Naive thymus-derived CD4-positive, alpha-beta T cell (primary cell): ENCODE measurements at regions not wholly inside any gene's neighbourhood (a gene's known extent, or its start where the extent isn't known, plus 50 kb on each side); places are given as distances from the start of the nearest gene placed in this dataset.

Experiments used
- ATAC-seq: fragments of 150-1000 bp; cut with Tn5 transposase; 2 replicates; pipeline ENCODE4 v1.10.0; 2021; ENCODE audit warnings: mild to moderate bottlenecking, moderate library complexity
- CTCF ChIA-PET: fragments of 350-600 bp; sonication (Branson Sonifier 250); formaldehyde crosslinking; loops from one replicate; lab custom pipeline; 2021; ENCODE audit warnings: antibody characterized with exemption; lab: Charles Lee
- POLR2A ChIA-PET: fragments of 350-600 bp; sonication (Branson Sonifier 250); formaldehyde crosslinking; loops from one replicate; lab custom pipeline; 2021; ENCODE audit warnings: antibody characterized with exemption, inconsistent platforms; lab: Charles Lee
- DNase-seq, 9 donors: peaks; one replicate each; pipeline versions ENCODE4 v3.0.0 to v3.0.0-alpha.2; 2020 to 2022; ENCODE audit warnings: mixed read lengths in 1 of 9
- H3K27ac ChIP-seq: one replicate; pipeline ENCODE4 v1.7.0; 2013; ENCODE audit warnings: mild to moderate bottlenecking, low read depth, low read length, moderate library complexity
- H3K27me3 ChIP-seq, 2 donors: one replicate each; pipeline ENCODE4 v1.7.0; 2013; ENCODE audit warnings: low read length in 2 of 2, mild to moderate bottlenecking in 2 of 2, moderate library complexity in 2 of 2; ENCODE audit not compliant: control insufficient read depth in 2 of 2, insufficient read depth in 2 of 2
- H3K36me3 ChIP-seq, 3 experiments: 1 replicate in 2 of 3; 2 replicates in 1 of 3; pipeline ENCODE4 v1.7.0; 2013; ENCODE audit warnings: low read length in 3 of 3, mild to moderate bottlenecking in 3 of 3, moderate library complexity in 1 of 3; ENCODE audit not compliant: insufficient read depth in 3 of 3, control insufficient read depth in 2 of 3
- H3K4me1 ChIP-seq, 2 donors: one replicate each; pipeline ENCODE4 v1.7.0; 2013; ENCODE audit warnings: low read length in 2 of 2, mild to moderate bottlenecking in 2 of 2, moderate library complexity in 1 of 2; ENCODE audit not compliant: control insufficient read depth in 2 of 2, insufficient read depth in 2 of 2
- H3K4me3 ChIP-seq: 2 replicates; pipeline ENCODE4 v1.7.0; 2013; ENCODE audit warnings: mild to moderate bottlenecking, low read length
- H3K9me3 ChIP-seq, 3 experiments: 1 replicate in 2 of 3; 2 replicates in 1 of 3; pipeline ENCODE4 v1.7.0; 2013; ENCODE audit warnings: low read length in 3 of 3; ENCODE audit not compliant: control insufficient read depth in 2 of 3
- H3K27ac Mint-ChIP-seq, 9 donors: one replicate each; pipeline ENCODE4 v1.8.0; 2020 to 2022; ENCODE audit warnings: mixed read lengths in 9 of 9, mild to moderate bottlenecking in 8 of 9, moderate library complexity in 5 of 9, inconsistent platforms in 2 of 9
- H3K27me3 Mint-ChIP-seq, 5 donors: one replicate each; pipeline ENCODE4 v1.8.0; 2021 to 2022; ENCODE audit warnings: mixed read lengths in 5 of 5, mild to moderate bottlenecking in 1 of 5
- H3K36me3 Mint-ChIP-seq, 5 donors: one replicate each; pipeline ENCODE4 v1.8.0; 2020 to 2022; ENCODE audit warnings: mixed read lengths in 5 of 5, mild to moderate bottlenecking in 3 of 5, inconsistent platforms in 1 of 5
- H3K4me1 Mint-ChIP-seq, 7 donors: one replicate each; pipeline ENCODE4 v1.8.0; 2020 to 2022; ENCODE audit warnings: mixed read lengths in 7 of 7, mild to moderate bottlenecking in 3 of 7, inconsistent platforms in 1 of 7
- H3K4me3 Mint-ChIP-seq, 10 donors: one replicate each; pipeline ENCODE4 v1.8.0; 2020 to 2022; ENCODE audit warnings: mild to moderate bottlenecking in 10 of 10, mixed read lengths in 10 of 10, moderate library complexity in 6 of 10, inconsistent platforms in 2 of 10
- H3K9me3 Mint-ChIP-seq, 11 donors: one replicate each; pipeline ENCODE4 v1.8.0; 2020 to 2022; ENCODE audit warnings: mixed read lengths in 11 of 11, mild to moderate bottlenecking in 4 of 11, inconsistent platforms in 1 of 11, moderate library complexity in 1 of 11
- intact Hi-C, 2 donors: fragments of 100-400 bp; cut with micrococcal nuclease; formaldehyde crosslinking; loops; one replicate each; pipeline ENCODE4 v1.15.1; 2023

GRCh38 chr7:145779140-145779539 is 337.5 kb upstream of the CNTNAP2 start:
- Mint-ChIP-seq H3K36me3 (no peaks in the 10 kb centered on the region), H3K4me1 (no peaks in the 10 kb centered on the region), H3K9me3 (peaks cover 0 to 3% (median 0%) of the 10 kb centered on the region in 11 donors), H3K27ac (no peak overlapping the region), H3K27me3 (no peaks in the 10 kb centered on the region), H3K4me3 (no peak overlapping the region)
- Histone ChIP-seq H3K4me1 (no peaks in the 10 kb centered on the region), H3K36me3 (no peaks in the 10 kb centered on the region), H3K27ac (no peak overlapping the region), H3K9me3 (no peaks in the 10 kb centered on the region), H3K27me3 (no peaks in the 10 kb centered on the region), H3K4me3 (no peak overlapping the region)
- ChIA-PET CTCF (no interaction called here), POLR2A (no interaction called here)
- DNase-seq, result no peak
- intact Hi-C loops, result no loop called here
- ATAC-seq, result no peak

GRCh38 chr7:145774777-145775176 is 341.8 kb upstream of the CNTNAP2 start:
- Histone ChIP-seq H3K9me3 (no peaks in the 10 kb centered on the region), H3K27me3 (no peaks in the 10 kb centered on the region), H3K36me3 (no peaks in the 10 kb centered on the region), H3K27ac (no peak overlapping the region), H3K4me1 (no peaks in the 10 kb centered on the region), H3K4me3 (no peak overlapping the region)
- Mint-ChIP-seq H3K4me1 (no peaks in the 10 kb centered on the region), H3K27ac (no peak overlapping the region), H3K9me3 (peaks cover 0 to 17% (median 0%) of the 10 kb centered on the region in 11 donors), H3K4me3 (no peak overlapping the region), H3K27me3 (no peaks in the 10 kb centered on the region), H3K36me3 (no peaks in the 10 kb centered on the region)
- ATAC-seq (no peak), DNase-seq (no peak)
- CTCF ChIA-PET, result no interaction called here
- POLR2A ChIA-PET, result no interaction called here
- intact Hi-C loops, result no loop called here

DNA sequence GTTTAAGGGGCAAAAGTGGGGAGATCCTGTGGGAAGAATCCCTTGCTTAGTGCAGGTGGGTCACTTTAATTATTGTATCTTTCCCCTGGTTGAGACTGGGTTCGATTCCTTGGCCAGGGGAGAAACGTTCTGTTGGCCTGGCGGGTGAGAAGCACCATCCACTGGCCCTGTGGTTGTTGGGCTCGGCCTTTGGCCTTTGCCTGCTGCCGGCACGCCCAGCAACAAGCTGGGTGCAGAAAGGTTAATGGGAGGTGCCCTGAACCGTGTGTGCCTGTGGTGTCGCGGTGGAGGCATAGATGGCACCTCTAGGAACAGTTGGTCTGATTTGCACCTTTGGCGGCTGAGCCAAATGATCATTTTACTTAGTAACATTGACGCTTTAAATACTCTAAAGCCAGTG is 363.6 kb upstream of the CNTNAP2 start:
- POLR2A ChIA-PET, result no interaction called here
- no peak for DNase-seq
- ATAC-seq, result no peak

DNA sequence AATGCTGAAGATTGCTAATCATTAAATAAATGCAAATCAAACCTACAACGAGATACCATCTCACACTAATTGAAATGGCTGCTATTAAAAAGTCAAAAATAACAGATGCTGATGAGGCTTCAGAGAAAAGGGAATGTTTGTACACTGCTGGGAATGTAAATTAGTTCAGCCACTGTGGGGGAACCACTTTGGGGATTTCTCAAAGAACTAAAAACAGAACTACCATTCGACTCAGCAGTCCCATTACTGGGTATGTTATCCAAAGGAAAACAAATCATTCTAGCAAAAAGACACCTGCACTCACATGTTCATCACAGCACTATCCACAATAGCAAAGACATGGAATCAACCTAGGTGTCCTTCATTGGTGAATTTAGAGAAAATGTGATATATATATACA is 379.0 kb upstream of the CNTNAP2 start:
- no peaks in the 10 kb centered on the region for H3K36me3 ChIP-seq
- no peak for ATAC-seq
- intact Hi-C loops, result no loop called here
- no peak overlapping the region for H3K4me3 Mint-ChIP-seq
- ChIA-PET POLR2A (no interaction called here), CTCF (no interaction called here)
- H3K27me3 ChIP-seq, result no peaks in the 10 kb centered on the region
- H3K9me3 ChIP-seq, result peaks cover 0 to 3% (median 0%) of the 10 kb centered on the region in 3 experiments
- H3K27ac ChIP-seq, result no peak overlapping the region
- no peaks in the 10 kb centered on the region for H3K4me1 Mint-ChIP-seq
- no peak overlapping the region for H3K4me3 ChIP-seq
- no peaks in the 10 kb centered on the region for H3K27me3 Mint-ChIP-seq
- H3K36me3 Mint-ChIP-seq, result no peaks in the 10 kb centered on the region
- H3K9me3 Mint-ChIP-seq, result peaks cover 0 to 7% (median 2%) of the 10 kb centered on the region in 11 donors
- H3K4me1 ChIP-seq, result no peaks in the 10 kb centered on the region
- no peak for DNase-seq
- no peak overlapping the region for H3K27ac Mint-ChIP-seq

More for the DNA sequence above, 363.6 kb upstream of the CNTNAP2 start:
- Mint-ChIP-seq H3K9me3 (peaks cover 0 to 28% (median 11%) of the 10 kb centered on the region in 11 donors), H3K27me3 (no peaks in the 10 kb centered on the region), H3K27ac (no peak overlapping the region), H3K4me1 (no peaks in the 10 kb centered on the region), H3K36me3 (no peaks in the 10 kb centered on the region), H3K4me3 (no peak overlapping the region)
- intact Hi-C loops, result no loop called here
- H3K27ac ChIP-seq, result no peak overlapping the region
- H3K4me1 ChIP-seq, result no peaks in the 10 kb centered on the region
- CTCF ChIA-PET, result no interaction called here
- H3K36me3 ChIP-seq, result no peaks in the 10 kb centered on the region
- no peak overlapping the region for H3K4me3 ChIP-seq
- peaks cover 0 to 5% (median 0%) of the 10 kb centered on the region in 3 experiments for H3K9me3 ChIP-seq
- H3K27me3 ChIP-seq, result no peaks in the 10 kb centered on the region

- Mint-ChIP-seq H3K27ac (no peak overlapping the region), H3K4me1 (no peaks in the 10 kb centered on the region), H3K27me3 (no peaks in the 10 kb centered on the region), H3K9me3 (peaks cover 0 to 8% (median 4%) of the 10 kb centered on the region in 11 donors), H3K4me3 (no peak overlapping the region), H3K36me3 (no peaks in the 10 kb centered on the region)
- Histone ChIP-seq H3K4me3 (no peak overlapping the region), H3K9me3 (peaks cover 0 to 3% (median 0%) of the 10 kb centered on the region in 3 experiments), H3K4me1 (no peaks in the 10 kb centered on the region), H3K36me3 (no peaks in the 10 kb centered on the region), H3K27ac (no peak overlapping the region), H3K27me3 (no peaks in the 10 kb centered on the region)
- intact Hi-C loops, result no loop called here
- DNase-seq (no peak), ATAC-seq (no peak)
- POLR2A ChIA-PET, result no interaction called here
- CTCF ChIA-PET, result interaction anchor here (0.6 kb wide), 1 partner anchor 11 kb away, joined by 4 read pairs; no protein-coding TSS in a partner anchor
Observed at GRCh38 chr7:145735061-145735460, 381.5 kb upstream of the CNTNAP2 start.

DNA sequence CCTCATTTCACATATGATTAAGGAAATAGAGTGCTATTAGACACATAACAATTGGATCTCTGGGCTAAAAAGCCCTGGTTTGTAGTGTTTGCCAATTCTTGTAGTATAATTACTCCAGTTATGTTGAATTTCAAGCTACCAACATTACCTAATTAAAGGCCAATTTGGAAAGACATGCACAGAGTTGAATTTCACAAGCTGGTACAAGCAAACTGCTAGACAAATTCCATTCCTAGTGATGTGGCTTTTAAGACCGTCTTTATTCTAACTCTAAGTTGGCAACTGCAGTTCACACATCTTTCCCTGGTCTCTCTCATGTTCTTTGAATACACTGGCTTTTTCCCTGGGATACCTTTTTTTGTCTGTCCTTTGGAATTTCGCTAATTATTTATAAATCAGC is 384.1 kb upstream of the CNTNAP2 start:
- Histone ChIP-seq H3K4me3 (no peak overlapping the region), H3K9me3 (no peaks in the 10 kb centered on the region), H3K36me3 (no peaks in the 10 kb centered on the region), H3K27ac (no peak overlapping the region), H3K27me3 (no peaks in the 10 kb centered on the region), H3K4me1 (no peaks in the 10 kb centered on the region)
- H3K36me3 Mint-ChIP-seq, result no peaks in the 10 kb centered on the region
- no peaks in the 10 kb centered on the region for H3K4me1 Mint-ChIP-seq
- DNase-seq, result no peak
- H3K9me3 Mint-ChIP-seq, result peaks cover 0 to 14% (median 2%) of the 10 kb centered on the region in 11 donors
- ChIA-PET CTCF (no interaction called here), POLR2A (no interaction called here)
- no peak overlapping the region for H3K27ac Mint-ChIP-seq
- no peak for ATAC-seq
- H3K4me3 Mint-ChIP-seq, result no peak overlapping the region
- intact Hi-C loops, result no loop called here
- H3K27me3 Mint-ChIP-seq, result no peaks in the 10 kb centered on the region

DNA sequence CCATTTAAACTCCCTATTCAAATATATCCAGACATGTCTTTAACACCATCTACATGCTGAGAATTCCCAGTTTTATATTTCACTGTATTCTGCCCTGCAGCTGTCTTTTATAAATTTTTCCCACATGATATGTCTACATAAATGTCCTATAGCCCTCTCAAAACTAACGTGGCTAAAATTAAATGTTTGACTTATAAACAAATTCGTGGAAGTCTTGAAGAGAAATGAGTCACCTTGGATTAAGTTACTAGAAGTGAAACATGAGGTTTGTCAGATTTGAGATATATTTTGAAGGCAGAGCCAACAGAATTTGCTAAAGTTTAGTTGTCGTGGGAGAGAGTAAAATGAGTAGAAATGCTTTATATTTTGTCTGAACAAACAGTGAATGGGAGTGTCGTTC is 386.9 kb upstream of the CNTNAP2 start:
- Histone ChIP-seq H3K4me3 (no peak overlapping the region), H3K9me3 (no peaks in the 10 kb centered on the region), H3K27me3 (no peaks in the 10 kb centered on the region), H3K4me1 (no peaks in the 10 kb centered on the region), H3K27ac (no peak overlapping the region), H3K36me3 (no peaks in the 10 kb centered on the region)
- Mint-ChIP-seq H3K36me3 (no peaks in the 10 kb centered on the region), H3K4me3 (no peak overlapping the region), H3K27ac (no peak overlapping the region), H3K4me1 (no peaks in the 10 kb centered on the region), H3K9me3 (peaks cover 0 to 14% (median 2%) of the 10 kb centered on the region in 11 donors), H3K27me3 (no peaks in the 10 kb centered on the region)
- POLR2A ChIA-PET, result no interaction called here
- CTCF ChIA-PET, result no interaction called here
- intact Hi-C loops, result no loop called here
- ATAC-seq, result no peak
- DNase-seq, result no peak
